ENCODE measurements at regions not wholly inside any gene's neighbourhood (a gene's known extent, or its start where the extent isn't known, plus 50 kb on each side); places are given as distances from the start of the nearest gene placed in this dataset.

DNA sequence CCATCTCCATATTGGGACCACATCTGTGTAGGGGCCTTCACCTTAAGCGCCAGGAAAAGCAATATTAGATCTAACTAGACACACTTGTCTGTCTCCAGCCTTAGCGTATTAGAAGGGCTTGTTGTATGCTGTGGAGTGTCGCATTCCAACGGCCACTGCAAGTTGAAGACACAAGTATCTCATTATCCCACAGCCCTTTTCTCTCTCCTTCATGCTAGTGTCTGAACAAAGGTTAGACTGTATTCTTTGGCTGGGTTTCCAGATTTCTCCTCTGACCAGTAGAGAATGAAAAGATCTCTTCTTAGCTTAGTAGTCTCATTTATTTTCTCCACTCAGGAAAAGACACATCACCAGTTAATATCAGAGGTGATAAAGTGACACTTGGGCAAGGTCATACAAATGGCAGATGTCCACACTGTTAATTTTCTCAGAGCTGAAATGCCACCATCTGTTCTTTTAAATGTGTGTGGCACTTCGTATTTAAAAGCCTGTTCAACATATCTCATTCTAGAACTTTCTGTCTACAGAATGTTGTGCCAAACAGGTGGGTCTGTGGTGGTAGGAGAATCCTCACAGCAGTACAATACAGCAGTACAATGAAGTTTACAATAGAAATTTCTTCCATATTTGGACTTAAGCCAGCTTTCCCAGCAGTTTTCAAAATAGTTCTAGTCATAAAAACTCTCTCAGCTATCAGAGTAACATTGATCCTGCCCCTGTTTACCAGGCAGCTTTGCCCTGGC, 94.0 kb upstream of the ITGA6 start:
- peak; percentile 8 for DNase-seq

DNA sequence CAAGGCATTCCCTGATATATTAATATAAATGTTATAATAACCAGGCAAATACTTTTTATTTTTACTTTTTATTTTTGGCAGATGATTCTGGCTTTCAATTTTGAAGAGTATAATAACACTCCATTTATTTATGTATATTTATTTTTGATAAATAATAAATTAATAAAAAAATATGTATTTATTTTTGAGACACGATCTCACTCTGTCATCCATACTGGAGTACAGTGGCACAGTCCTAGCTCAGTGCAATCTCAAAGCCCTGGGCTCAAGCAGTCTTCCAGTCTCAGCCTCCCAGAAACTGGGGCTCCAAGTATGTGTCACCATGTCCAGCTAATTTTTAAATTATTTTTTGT, 93.4 kb upstream of the ITGA6 start:
- no peak for DNase-seq

DNA sequence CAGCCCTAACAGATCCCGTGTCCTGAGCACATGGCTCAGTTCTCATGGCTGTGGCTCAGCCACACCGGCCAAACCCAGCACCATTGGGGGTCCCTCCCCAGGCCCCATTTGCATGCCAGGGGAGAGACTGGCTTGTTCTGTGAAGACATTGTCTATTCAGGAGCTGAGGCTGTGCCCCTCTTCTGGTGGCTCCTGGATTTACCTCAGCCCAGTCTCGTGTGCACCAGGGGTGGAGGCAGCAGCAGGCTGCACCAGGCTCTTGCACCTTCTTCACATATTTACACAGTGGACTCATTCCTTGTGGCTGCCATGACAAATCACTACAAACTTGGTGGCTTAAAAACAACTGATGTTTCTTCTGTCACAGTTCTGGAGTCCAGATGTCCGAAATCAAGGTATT, 92.4 kb upstream of the ITGA6 start:
- no peak for DNase-seq

GRCh38 chr2:172335736-172336135, 91.7 kb upstream of the ITGA6 start:
- DNase-seq = no peak

- DNase-seq = no peak
Measured at GRCh38 chr2:172336681-172337080, 90.7 kb upstream of the ITGA6 start.

DNA sequence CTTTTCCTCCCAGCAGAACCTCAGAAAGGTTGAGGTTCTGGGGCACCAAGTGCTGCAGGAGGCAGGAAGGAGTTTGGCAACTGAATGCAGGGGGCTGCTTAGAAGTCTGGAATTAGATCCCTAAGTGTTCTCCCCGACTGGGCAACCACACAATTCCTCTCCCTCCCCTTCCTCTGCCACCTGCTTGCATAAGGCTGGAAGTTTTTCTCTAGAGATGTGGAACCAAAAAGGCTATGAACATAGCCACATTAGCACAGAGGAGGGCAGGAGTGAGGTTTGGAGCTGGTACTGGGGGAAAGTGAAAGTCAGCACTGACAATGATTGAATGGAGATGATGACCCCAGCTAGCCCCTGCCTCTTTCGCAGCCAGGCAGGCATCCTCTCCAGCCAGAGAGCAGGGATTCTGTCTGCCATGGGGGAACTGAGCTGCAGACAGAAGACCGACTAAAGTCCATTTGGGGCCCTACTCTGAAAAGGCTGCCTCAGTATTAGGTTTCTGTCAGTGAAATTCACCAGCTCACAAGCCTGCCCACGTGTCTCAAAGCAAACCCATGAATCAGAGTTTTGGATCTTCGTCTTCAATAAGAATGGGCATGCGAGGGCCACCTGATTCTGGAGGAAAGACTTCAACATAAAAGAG, 87.9 kb upstream of the ITGA6 start:
- no peak for DNase-seq

DNA sequence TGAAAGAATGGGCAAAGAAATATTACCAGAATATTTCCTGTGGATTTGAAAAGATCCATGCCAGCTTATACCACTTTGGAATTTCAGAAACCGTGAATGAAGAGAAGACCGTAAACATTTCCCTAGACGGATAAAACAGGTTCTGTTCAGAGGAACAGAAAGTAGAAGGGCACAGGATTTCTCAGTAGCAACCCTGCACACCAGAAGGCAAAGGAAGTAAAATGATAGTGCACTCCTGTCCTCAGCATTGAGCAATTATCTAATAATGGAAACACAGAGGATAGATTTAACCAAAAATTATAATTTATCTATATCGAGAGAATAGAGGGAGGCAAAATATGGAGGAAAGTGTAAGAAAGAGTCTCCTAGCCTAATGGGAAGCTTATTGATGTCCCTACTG, 87.0 kb upstream of the ITGA6 start:
- no peak for DNase-seq

- no peak for DNase-seq
Measured at GRCh38 chr2:172342078-172342477, 85.3 kb upstream of the ITGA6 start.

DNA sequence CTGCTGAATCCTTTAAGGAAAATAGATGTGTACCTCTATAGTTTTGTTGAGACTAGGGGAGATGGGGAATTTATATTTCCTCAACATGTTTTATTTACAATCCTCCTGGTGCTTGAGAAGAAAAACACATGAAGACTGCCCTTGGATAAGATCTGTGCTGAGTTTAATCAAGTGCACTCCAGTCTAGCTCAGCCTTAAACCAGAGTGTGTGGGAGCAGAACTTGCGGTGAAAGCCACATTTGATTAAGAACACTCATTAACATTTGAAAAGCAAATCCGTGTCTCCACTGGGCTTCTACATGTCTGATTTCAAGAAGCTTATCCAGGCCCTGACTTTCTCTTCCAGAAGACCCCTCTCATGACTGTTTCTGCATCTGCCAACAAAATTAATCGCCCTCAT, 84.8 kb upstream of the ITGA6 start:
- no peak for DNase-seq

DNA sequence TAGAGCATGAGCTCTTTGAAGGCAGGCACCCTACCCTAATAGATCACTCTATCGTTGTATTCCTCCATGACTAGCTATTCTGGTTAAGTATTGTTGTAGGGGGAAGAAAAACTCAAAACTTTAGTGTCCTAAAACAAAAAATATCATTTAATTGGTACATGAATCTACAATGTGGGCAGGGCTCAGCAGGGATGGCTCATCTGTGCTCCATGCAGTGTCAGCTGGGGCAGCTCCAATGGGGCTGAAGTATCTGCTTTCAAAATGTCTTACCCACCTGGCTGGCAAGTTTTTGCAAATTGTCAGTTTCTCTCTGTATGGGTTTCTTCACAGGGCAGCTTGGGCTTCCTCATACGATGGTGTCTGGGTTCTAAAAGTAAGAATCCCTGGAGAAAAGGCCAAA, 83.2 kb upstream of the ITGA6 start:
- no peak for DNase-seq

GRCh38 chr2:172345956-172346555, 81.3 kb upstream of the ITGA6 start:
- DNase-seq = no peak

DNA sequence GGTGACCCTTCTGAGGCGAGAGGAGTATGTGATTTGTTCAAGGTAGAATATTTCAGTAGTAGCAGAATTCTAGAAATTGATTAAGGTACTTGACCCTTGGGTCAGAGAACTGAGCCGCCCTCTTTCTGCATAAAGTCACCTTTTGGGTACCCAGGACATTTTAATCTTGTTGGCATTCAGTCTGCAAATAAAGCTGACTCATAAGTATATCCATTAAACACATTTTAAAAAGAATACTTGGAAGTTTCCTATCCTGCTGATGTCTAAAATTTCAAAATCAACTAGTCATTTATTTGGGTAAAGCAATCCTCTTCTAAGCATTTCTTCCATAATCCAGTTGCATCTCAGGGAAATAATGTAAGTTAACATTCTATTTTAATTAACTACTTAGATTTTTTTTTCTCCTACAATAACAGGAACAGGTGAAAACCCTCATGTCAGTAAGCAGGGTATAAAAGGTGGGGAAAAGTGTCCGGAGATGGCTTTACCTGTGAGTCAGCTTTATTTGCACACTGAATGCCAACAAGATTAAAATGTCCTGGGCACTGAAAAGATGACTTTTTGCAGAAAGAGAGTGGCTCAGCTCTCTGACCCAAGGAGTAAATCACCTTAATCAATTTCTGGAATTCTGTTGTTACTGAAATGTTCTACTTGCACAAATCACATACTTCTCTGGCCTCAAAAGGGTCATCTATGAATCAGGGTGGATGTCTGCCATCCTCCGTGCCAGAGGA, 78.7 kb upstream of the ITGA6 start:
- DNase-seq = no peak

- peak; percentile 32 for DNase-seq
Measured at GRCh38 chr2:172350839-172351479, 76.4 kb upstream of the ITGA6 start.

DNA sequence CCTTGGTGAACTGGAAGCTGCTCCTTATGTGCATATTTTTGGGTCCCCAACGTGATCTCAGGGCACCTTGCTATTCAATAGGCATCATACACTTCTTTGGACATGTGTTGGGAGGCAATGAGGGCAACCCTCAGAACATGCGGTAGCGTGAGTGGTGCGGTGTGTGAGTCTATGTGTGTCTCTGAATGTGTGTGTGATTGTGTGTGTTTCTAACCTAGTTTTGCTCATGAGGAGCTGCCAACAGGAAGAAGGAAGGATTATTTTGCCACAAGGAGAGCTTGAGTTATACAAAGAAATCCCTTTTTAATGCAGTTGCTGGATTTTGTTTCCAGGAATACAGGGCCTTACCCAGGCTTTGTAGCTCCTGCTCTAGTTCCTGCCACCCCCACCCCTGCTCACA, 75.8 kb upstream of the ITGA6 start:
- no peak for DNase-seq

GRCh38 chr2:172354347-172354746, 73.0 kb upstream of the ITGA6 start:
- DNase-seq = no peak

- DNase-seq = no peak
Measured at GRCh38 chr2:172357442-172357841, 69.9 kb upstream of the ITGA6 start.

GRCh38 chr2:172358691-172359556, 68.5 kb upstream of the ITGA6 start:
- no peak for DNase-seq

GRCh38 chr2:172361360-172361759, 66.0 kb upstream of the ITGA6 start:
- DNase-seq = no peak

DNA sequence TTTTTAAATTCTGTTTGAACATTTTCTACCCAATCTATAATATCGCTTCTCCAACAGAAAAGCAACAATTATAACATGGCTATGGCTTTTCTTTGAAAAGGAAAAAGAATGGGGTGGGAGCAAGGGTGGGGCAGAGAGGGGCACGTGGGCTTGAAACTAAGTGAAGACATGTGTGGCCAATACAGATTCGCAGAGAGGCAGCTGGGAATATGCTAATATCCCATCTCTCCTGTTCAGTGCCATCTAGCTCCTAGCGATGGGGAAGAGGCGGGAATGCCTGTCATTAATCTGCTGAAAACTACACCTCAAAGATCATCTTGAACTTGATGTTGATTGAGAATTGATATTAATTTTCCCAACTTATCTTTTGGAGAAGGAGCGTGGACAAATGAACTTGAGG, 65.5 kb upstream of the ITGA6 start:
- DNase-seq = no peak

- DNase-seq = no peak
Measured at GRCh38 chr2:172364261-172364660, 63.1 kb upstream of the ITGA6 start.

DNA sequence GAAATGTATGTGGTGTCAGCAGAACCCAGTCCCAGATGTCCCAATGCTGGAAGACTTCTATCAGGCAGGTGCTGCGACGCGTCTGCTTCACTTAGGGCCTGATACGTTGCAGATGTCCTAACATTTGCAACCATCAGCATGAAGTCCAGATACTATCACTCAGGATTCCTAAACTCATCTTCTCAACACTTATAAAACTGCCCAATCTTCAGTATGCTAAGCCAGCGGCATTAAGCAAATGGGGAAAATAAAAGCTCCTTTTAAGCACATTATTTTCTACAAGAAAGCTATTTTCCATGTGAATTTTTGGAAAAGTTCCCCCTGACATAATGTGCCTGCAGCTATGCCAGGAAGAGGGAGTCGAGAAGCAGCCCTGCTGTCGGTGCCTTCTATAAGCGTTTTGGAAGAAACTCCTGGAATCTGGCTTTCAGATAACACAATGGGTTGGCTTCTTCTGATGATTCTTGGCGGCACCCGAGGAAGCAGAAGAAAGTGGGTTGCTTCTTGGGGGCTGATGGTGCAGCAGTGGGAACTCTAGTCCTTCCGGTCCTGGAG, 60.7 kb upstream of the ITGA6 start:
- DNase-seq = no peak

All from NCI-H2029 (cell line).